Caco-2 (cell line): ENCODE measurements at regions not wholly inside any gene's neighbourhood (a gene's known extent, or its start where the extent isn't known, plus 50 kb on each side); places are given as distances from the start of the nearest gene placed in this dataset.

ENCODE experiments used
- BruUV-seq: library from RNA; stranded (reverse); fragments of 400-500 nt; replicated peaks from 2 replicates; lab custom pipeline; 2021; lab: Mats Ljungman, UMichigan
- CTCF ChIA-PET: fragments of 300-600 bp; sonication (Branson Sonifier 250); formaldehyde crosslinking; loops from one replicate; lab custom pipeline; 2022; ENCODE audit warnings: antibody characterized with exemption; lab: Charles Lee
- POLR2A ChIA-PET: fragments of 300-600 bp; sonication (Branson Sonifier 250); formaldehyde crosslinking; loops from one replicate; lab custom pipeline; 2022; ENCODE audit warnings: antibody characterized with exemption; lab: Charles Lee
- DNase-seq, 2 experiments: peaks; one replicate each; pipeline versions ENCODE4 v3.0.0 to v3.0.0-alpha.2; 2020 to 2022
- H3K27me3 ChIP-seq: replicated peaks from 2 replicates; pipeline ENCODE4 v1.6.0; 2011; ENCODE audit warnings: low read length; ENCODE audit not compliant: control insufficient read depth, insufficient read depth
- H3K36me3 ChIP-seq: 2 replicates; pipeline ENCODE4 v1.5.1; 2011; ENCODE audit warnings: low read length; ENCODE audit not compliant: control insufficient read depth, insufficient read depth
- H3K4me1 ChIP-seq: fragments of 250-450 bp; sonication (Bioruptor Pico); 2 replicates; pipeline ENCODE4 v1.5.1; 2020; ENCODE audit warnings: mild to moderate bottlenecking
- H3K4me3 ChIP-seq: 2 replicates; pipeline ENCODE4 v1.5.1; 2011; ENCODE audit warnings: low read depth, mild to moderate bottlenecking, control low read depth, low read length
- H3K9me3 ChIP-seq: fragments of 250-450 bp; sonication (Bioruptor Pico); 2 replicates; pipeline ENCODE4 v1.5.1; 2020; ENCODE audit warnings: mild to moderate bottlenecking, moderate library complexity
- H3K27ac Mint-ChIP-seq: one replicate; pipeline ENCODE4 v1.8.0; 2022; ENCODE audit warnings: mixed read lengths; ENCODE audit not compliant: unreplicated experiment
- H3K27me3 Mint-ChIP-seq: one replicate; pipeline ENCODE4 v1.8.0; 2022; ENCODE audit warnings: mixed read lengths; ENCODE audit not compliant: insufficient read depth, unreplicated experiment
- H3K36me3 Mint-ChIP-seq: one replicate; pipeline ENCODE4 v1.8.0; 2022; ENCODE audit warnings: mild to moderate bottlenecking, mixed read lengths; ENCODE audit not compliant: insufficient read depth, unreplicated experiment
- H3K4me1 Mint-ChIP-seq: one replicate; pipeline ENCODE4 v1.8.0; 2022; ENCODE audit warnings: low read depth, mixed read lengths; ENCODE audit not compliant: unreplicated experiment
- H3K4me3 Mint-ChIP-seq: one replicate; pipeline ENCODE4 v1.8.0; 2022; ENCODE audit warnings: mild to moderate bottlenecking, moderate library complexity, mixed read lengths; ENCODE audit not compliant: unreplicated experiment
- H3K9me3 Mint-ChIP-seq: one replicate; pipeline ENCODE4 v1.8.0; 2022; ENCODE audit warnings: mixed read lengths; ENCODE audit not compliant: unreplicated experiment
- CTCF ChIP-seq, 2 experiments: fragments of 200-600 bp in 1 of 2; IDR thresholded peaks; 1 replicate in 1 of 2; 2 replicates in 1 of 2; pipeline versions ENCODE4 v1.5.1 to v1.8.0; 2011 to 2022; ENCODE audit warnings: antibody characterized with exemption in 1 of 2, control low read depth in 1 of 2, inconsistent platforms in 1 of 2, low read depth in 1 of 2, low read length in 1 of 2, mild to moderate bottlenecking in 1 of 2, moderate library complexity in 1 of 2; ENCODE audit not compliant: insufficient read depth in 1 of 2, severe bottlenecking in 1 of 2, unreplicated experiment in 1 of 2
- intact Hi-C: fragments of 100-400 bp; cut with micrococcal nuclease; formaldehyde crosslinking; loops from one replicate; pipeline ENCODE4 v1.10.0; 2022; ENCODE audit not compliant: unreplicated experiment

- Mint-ChIP-seq H3K4me3 (no peak overlapping the region), H3K4me1 (no peaks in the 10 kb centered on the region), H3K9me3 (no peaks in the 10 kb centered on the region), H3K27me3 (peaks cover 7% of the 10 kb centered on the region), H3K27ac (no peak overlapping the region), H3K36me3 (no peaks in the 10 kb centered on the region)
- no peak for DNase-seq
- intact Hi-C loops, result no loop called here
- Histone ChIP-seq H3K27me3 (no peaks in the 10 kb centered on the region), H3K9me3 (no peaks in the 10 kb centered on the region), H3K4me3 (no peak overlapping the region), H3K4me1 (no peaks in the 10 kb centered on the region), H3K36me3 (no peaks in the 10 kb centered on the region)
- ChIA-PET POLR2A (no interaction called here), CTCF (no interaction called here)
- TF ChIP-seq CTCF (IDR thresholded peaks at IDR 0.05; ENCODE audit: insufficient read depth in 1 of 2, low read depth in 1 of 2, low read length in 1 of 2, severe bottlenecking in 1 of 2, unreplicated experiment in 1 of 2), result no peak
- no TSS peak for BruUV-seq
Observed at GRCh38 chr1:24984800-24985522, 54.9 kb upstream of the RUNX3 start.

GRCh38 chr1:24984300-24984699, 54.2 kb upstream of the RUNX3 start:
- no peak overlapping the region for H3K4me3 Mint-ChIP-seq
- peaks cover 7% of the 10 kb centered on the region for H3K9me3 Mint-ChIP-seq
- ChIA-PET POLR2A (no interaction called here), CTCF (no interaction called here)
- H3K27ac Mint-ChIP-seq, result no peak overlapping the region
- Histone ChIP-seq H3K27me3 (no peaks in the 10 kb centered on the region), H3K36me3 (no peaks in the 10 kb centered on the region), H3K9me3 (no peaks in the 10 kb centered on the region), H3K4me1 (no peaks in the 10 kb centered on the region), H3K4me3 (no peak overlapping the region)
- H3K27me3 Mint-ChIP-seq, result peaks cover 3% of the 10 kb centered on the region
- no peak for TF ChIP-seq CTCF (IDR thresholded peaks at IDR 0.05; ENCODE audit: insufficient read depth in 1 of 2, low read depth in 1 of 2, low read length in 1 of 2, severe bottlenecking in 1 of 2, unreplicated experiment in 1 of 2)
- no peak for DNase-seq
- intact Hi-C loops, result no loop called here
- no peaks in the 10 kb centered on the region for H3K36me3 Mint-ChIP-seq
- BruUV-seq, result no TSS peak
- no peaks in the 10 kb centered on the region for H3K4me1 Mint-ChIP-seq

DNA sequence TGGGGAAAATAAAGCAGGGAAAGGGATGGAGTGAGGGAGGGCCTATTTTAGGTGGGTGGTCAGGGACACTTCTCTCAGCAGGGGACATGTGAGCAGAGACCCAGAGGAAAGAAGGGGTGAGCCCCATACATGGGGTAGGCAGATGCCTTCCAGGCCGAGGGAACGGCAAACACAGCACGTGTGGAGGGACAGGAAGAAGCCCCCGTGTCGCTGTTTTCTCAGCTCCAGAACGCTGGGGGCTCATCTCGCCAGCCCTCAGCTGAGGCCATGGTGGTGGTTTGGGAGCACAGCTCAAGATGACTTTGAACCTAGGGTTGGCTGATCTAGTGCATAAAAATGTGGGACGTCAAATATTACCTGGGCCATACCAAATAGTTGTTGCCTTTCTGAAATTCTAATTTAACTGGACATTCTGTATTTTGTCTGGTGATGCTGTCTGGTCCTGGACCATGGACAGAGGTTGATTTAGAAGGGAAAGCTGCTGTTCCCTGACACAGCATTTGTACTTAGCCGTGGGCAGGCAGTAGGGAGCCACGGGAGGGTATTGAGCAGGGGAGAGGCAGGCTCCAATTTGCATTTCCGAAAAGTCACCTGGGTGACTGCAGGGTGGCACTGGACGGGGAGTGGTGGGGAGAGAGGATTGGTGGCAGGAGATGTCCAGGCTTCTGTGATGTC, 53.1 kb upstream of the RUNX3 start:
- Mint-ChIP-seq H3K9me3 (peaks cover 11% of the 10 kb centered on the region), H3K36me3 (no peaks in the 10 kb centered on the region), H3K4me3 (no peak overlapping the region), H3K4me1 (no peaks in the 10 kb centered on the region), H3K27me3 (peaks cover 3% of the 10 kb centered on the region), H3K27ac (no peak overlapping the region)
- no TSS peak for BruUV-seq
- ChIA-PET CTCF (no interaction called here), POLR2A (no interaction called here)
- no peaks in the 10 kb centered on the region for H3K27me3 ChIP-seq
- no peaks in the 10 kb centered on the region for H3K4me1 ChIP-seq
- H3K36me3 ChIP-seq, result no peaks in the 10 kb centered on the region
- no peak for DNase-seq
- H3K9me3 ChIP-seq, result no peaks in the 10 kb centered on the region
- no peak for TF ChIP-seq CTCF (IDR thresholded peaks at IDR 0.05; ENCODE audit: insufficient read depth in 1 of 2, low read depth in 1 of 2, low read length in 1 of 2, severe bottlenecking in 1 of 2, unreplicated experiment in 1 of 2)
- intact Hi-C loops, result no loop called here
- no peak overlapping the region for H3K4me3 ChIP-seq
